ENCODE measurements at regions not wholly inside any gene's neighbourhood (a gene's known extent, or its start where the extent isn't known, plus 50 kb on each side); places are given as distances from the start of the nearest gene placed in this dataset.

- no peak for TF ChIP-seq TAF1 (IDR thresholded peaks at IDR 0.05; ENCODE audit: low read depth, low read length)
- no peak for TF ChIP-seq POLR2A (IDR thresholded peaks at IDR 0.05; ENCODE audit: low read depth, low read length)
- TF ChIP-seq POLR2AphosphoS5 (IDR thresholded peaks at IDR 0.05; ENCODE audit: low read depth, low read length), result no peak
- no peak for TF ChIP-seq POU2F2 (IDR thresholded peaks at IDR 0.05; ENCODE audit: low read depth, low read length)
- TF ChIP-seq PAX5 (IDR thresholded peaks at IDR 0.05; ENCODE audit: insufficient read depth, low read length, severe bottlenecking), result no peak
Observed at GRCh38 chr21:14740116-14740515, 194.0 kb upstream of the SAMSN1 start.

All from GM12891 (cell line).